ENCODE measurements at regions not wholly inside any gene's neighbourhood (a gene's known extent, or its start where the extent isn't known, plus 50 kb on each side); places are given as distances from the start of the nearest gene placed in this dataset.

GRCh38 chr11:91800208-91800914 is 424.3 kb upstream of the FAT3 start:
- TF ChIP-seq ZNF692 (tag by site-specific recombination; IDR thresholded peaks at IDR 0.05) (no peak), SP7 (tag by site-specific recombination; IDR thresholded peaks at IDR 0.05) (no peak), ZNF280D (tag by site-specific recombination; IDR thresholded peaks at IDR 0.05) (no peak)
- Histone ChIP-seq H3K4me3 (ENCODE audit: low read depth, low read length) (no peak overlapping the region), H3K27ac (ENCODE audit: extremely low read depth, low read depth, low read length) (no peak overlapping the region), H3K4me1 (ENCODE audit: control insufficient read depth, insufficient read depth, low read length) (no peaks in the 10 kb centered on the region), H3K36me3 (ENCODE audit: control insufficient read depth in 2 of 2, insufficient read depth in 1 of 2, low read length in 2 of 2) (no peaks in the 10 kb centered on the region), H3K9me3 (ENCODE audit: control insufficient read depth, insufficient read depth, low read depth, low read length) (no peaks in the 10 kb centered on the region)
- CTCF ChIA-PET, result no interaction called here
- POLR2A ChIA-PET, result no interaction called here

GRCh38 chr11:91798240-91798639 is 426.4 kb upstream of the FAT3 start:
- TF ChIP-seq ZNF645 (tag by site-specific recombination; IDR thresholded peaks at IDR 0.05) (no peak), ZNF146 (tag by site-specific recombination; IDR thresholded peaks at IDR 0.05) (no peak), PRDM2 (tag by site-specific recombination; IDR thresholded peaks at IDR 0.05; ENCODE audit: borderline replicate concordance) (no peak), ZFP69B (tag by site-specific recombination; IDR thresholded peaks at IDR 0.05) (no peak), ZNF155 (tag by site-specific recombination; IDR thresholded peaks at IDR 0.05) (no peak), ZNF48 (tag by site-specific recombination; IDR thresholded peaks at IDR 0.05) (no peak)
- Histone ChIP-seq H3K4me1 (ENCODE audit: control insufficient read depth, insufficient read depth, low read length) (no peaks in the 10 kb centered on the region; the same call in 1 of the 2 replicates), H3K9me3 (ENCODE audit: control insufficient read depth, insufficient read depth, low read depth, low read length) (no peaks in the 10 kb centered on the region), H3K36me3 (ENCODE audit: control insufficient read depth in 2 of 2, insufficient read depth in 1 of 2, low read length in 2 of 2) (no peaks in the 10 kb centered on the region), H3K4me3 (ENCODE audit: low read depth, low read length) (no peak overlapping the region), H3K27ac (ENCODE audit: extremely low read depth, low read depth, low read length) (no peak overlapping the region)
- ChIA-PET POLR2A (no interaction called here), CTCF (no interaction called here)
